Fibroblast of peridontal ligament (primary cell): ENCODE measurements at regions not wholly inside any gene's neighbourhood (a gene's known extent, or its start where the extent isn't known, plus 50 kb on each side); places are given as distances from the start of the nearest gene placed in this dataset.
"Not testable (repeated sequence)": the region's sequence is repeated elsewhere in the genome, so short reads cannot be mapped to it uniquely, and the experiment has no call there.

Experiments used
- DNase-seq: peaks from one replicate; pipeline ENCODE4 v3.0.0-alpha.2; 2010; ENCODE audit errors: extremely low read depth

DNA sequence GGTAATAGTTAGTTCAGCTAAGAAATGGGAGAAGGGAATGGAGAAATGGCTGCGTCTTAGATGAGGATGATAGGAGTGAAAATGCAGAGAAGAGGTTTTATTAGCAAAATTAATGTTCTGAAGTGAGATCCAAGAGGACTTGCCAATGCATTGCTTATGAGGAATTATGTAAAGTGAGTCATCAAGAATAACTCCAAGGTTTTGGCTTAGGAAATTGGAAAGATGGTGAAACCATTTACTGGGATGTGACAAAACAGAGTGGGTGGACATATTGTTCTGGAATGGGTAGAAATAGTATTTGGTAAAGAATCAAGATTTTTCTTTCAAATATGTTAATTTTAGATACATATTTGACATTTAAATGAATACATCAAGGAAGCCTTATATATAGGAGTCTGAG is 306.6 kb upstream of the CYRIA start:
- DNase-seq = peak; percentile 1

DNA sequence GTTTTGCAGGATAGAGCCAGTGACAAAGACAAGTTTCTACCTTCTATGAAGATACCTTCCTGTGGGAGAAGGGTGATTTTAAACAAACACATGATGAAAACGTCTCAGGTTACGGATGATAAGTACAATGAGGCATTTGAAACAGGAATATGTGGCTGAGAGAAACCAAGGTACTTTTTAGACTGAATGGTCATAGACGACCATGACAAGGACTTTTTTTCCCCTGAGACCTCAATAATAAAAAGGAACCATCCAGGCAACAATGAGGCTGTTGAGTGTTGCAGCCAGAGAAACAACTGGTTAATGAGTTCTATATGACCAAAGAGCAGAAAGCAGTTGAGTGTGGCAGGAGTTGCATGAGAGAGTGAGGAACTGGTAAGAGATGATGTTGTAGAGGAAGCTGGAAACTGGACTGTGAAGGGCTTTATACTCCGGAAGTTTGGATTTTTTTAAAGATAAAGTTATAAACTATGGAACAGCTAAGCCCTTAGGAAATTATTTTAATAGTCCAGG is 306.1 kb upstream of the CYRIA start:
- DNase-seq = no peak

DNA sequence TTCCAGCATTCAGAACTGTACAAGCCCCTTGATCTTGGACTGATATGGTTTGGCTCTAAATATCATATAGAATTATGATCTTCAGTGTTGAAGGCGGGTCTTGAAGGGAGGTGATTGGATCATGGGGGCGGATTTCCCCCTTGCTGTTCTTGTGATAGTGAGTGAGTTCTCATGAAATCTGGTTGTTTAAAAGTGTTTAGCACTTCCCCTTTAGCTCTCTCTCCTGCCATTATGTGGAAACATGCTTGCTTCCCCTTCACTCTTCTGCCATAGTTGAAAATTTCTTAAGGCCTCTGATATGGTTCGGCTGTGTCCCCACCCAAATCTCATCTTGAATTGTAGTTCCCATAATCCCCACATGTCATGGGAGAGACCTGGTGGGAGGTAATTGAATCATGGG is 305.3 kb upstream of the CYRIA start:
- DNase-seq = not testable (repeated sequence)

DNA sequence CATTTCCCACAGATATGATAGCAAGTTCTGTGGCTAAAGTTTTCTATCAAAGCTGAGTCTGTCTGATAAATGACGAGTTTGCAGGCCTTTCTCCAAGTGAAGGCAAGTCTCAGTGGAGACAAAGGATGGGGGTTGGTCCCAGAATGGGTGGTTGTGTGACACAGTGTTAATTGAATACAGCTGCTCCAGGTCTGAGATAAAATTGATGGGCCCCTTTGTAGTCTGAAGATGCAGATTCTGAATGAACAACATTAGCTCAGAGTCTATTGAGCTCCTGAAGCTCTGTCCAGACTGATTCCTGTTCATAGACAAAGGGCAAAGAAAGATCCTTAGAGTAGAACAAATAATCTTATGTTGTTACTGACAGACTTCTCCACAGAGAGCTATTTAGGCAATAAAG is 296.9 kb upstream of the CYRIA start:
- no peak for DNase-seq

DNA sequence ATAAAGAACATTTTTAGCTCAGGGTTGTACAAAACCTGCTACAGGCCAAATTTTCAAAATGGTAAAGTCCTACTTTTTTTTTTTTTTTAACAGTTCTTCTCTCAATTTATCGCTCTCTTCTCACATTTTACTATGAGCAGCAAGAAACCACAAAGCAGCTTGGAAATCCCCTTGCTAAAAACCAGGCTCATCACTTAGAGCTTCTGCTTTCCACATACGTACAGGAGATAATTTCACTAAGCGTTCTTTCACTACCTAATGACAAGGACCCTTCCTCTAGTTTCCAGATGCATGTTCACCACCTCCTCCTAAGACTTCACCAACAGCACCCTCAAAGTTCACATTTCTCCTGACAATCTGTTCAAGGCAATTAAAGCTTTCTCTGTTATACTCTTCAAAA is 294.9 kb upstream of the CYRIA start:
- no peak for DNase-seq

DNA sequence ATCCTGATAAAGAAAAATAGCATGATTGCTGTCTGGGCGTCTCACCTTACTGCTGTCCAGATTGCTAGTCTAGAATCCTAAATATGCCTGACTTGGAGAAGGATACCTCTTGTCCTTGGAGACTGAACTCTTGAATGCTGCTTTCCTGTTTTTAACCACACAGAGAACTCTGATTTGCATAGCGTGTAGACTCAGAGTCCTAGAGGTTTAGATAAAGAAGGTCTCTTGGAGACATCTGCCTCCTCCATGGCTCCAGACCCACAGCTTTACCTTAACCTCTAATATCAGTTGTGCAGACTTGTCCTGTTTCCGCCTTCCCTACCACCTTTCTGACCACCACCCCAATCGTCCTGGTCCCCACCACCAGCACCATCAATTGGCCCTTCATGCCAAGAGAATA is 292.6 kb upstream of the CYRIA start:
- DNase-seq = no peak

DNA sequence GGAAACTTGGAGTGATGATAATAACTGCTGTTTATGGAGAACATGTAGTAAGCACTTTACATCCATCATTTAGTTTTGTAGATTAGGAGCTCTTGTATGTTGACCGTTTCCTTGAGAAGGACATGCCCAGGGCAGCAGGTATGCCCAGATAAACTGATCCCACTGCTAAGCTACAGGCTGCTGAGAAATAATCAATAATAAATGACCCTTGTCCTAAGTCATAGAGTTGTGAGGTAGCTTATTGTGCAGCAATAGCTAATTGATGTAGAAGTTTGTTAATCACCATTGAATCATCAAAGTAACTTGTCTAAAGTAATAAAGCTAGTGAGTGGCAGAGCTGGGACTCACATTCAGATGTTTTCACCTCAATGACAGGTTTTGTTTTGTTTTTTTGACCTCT is 287.2 kb upstream of the CYRIA start:
- DNase-seq = no peak

DNA sequence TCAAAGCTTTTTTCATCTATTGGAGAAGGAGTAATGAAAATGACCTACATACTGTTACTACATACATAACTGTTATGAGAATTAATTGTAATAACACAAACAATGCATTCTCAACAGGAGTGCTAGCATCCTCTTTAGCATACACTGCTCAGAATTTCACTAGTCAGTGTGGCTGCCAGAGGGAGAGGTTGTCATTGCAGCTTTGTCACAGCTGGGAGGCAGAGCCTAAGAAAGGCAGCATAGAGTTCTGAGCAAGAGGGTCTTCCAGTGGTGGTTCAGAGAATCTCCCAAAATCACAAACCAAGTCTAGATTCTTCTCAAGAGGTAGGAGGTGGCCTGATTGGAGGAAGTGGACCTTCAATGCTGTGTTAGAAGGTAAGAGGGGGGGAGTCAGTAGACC is 286.7 kb upstream of the CYRIA start:
- DNase-seq = no peak

DNA sequence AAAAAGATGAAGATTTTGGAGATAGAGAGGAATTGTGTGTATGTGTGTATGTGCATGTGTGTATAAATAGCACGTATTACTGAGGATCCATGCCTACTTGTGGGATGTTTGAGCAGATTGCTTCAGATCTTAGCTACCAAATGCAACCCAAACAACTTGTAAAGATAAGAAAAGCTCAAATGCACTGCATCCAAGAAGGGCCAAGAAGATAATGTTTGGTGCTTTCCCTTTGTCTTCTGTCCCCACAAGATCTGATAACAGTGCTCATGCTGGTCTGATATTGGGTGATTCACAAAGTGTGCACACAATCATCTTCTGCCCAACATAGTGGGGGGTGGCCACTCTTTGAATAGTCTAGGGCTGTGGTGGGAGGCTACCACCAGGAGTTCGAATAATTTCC is 284.8 kb upstream of the CYRIA start:
- DNase-seq = no peak

DNA sequence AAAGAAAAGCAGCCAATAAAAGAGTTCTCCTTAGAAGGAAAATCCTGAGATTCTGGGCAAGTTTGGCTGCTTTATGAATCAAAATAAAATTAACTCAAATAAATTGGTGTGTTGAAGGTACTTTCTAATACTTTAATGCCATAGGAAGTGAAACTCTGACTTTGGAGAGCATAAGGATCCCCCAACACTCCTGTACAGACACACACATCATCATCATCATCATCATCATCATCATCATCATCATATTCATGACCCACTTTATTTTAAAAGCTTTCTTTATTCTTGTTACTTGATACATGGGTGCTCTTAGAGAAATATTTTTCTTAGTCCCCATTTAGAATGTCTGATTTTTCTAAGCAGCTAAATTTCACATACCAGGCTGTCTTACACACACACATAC is 283.1 kb upstream of the CYRIA start:
- no peak for DNase-seq

DNA sequence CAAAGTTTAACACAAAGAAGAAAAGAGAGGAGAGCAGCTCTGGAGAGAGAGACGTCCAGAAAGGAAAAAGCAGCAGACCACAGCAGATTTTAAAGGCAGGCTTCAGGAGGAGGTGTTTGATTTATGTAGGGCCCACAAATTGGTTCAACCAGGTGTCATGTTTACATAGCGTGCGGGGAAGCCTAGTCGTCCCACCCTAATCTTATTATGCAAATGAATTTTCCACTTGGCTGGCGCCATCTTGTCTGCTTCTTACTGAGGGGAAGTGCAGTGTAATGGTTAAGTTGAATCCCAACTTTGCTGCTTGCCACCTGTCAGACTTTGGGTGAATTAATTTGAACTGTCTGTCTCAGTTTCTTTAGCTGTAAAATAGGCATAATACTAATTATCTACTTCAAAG is 282.4 kb upstream of the CYRIA start:
- DNase-seq = no peak

DNA sequence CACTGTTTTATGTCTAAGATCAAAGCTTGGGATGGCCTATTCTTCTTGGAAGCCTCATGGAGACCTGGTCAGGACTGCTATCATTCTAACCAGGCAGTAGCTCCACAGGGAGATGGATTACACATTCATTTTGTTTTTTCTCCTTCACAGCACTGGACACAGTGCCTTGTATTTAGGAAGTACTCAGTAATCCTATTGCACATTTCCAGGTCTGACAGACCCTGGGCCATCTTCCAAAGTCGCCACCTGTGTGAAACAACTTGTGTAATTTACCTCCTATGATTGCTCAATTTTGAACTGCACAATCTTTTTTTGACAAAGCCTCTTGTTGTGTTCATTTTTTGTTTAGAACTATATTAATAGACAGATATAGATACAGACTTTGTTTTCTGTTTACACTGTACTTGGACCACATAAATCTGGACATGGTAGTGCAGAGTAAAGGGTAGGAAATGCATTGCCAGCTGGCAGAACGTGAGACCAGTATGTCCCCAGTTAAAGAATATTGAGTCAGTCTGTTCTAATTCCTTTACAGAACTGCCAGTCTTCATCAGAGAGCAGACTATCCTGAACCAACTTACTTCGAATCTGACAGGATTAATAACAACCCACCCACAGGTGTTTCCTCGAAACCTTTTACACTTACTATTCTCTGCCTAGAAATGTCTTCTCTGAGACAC is 277.8 kb upstream of the CYRIA start:
- no peak for DNase-seq

DNA sequence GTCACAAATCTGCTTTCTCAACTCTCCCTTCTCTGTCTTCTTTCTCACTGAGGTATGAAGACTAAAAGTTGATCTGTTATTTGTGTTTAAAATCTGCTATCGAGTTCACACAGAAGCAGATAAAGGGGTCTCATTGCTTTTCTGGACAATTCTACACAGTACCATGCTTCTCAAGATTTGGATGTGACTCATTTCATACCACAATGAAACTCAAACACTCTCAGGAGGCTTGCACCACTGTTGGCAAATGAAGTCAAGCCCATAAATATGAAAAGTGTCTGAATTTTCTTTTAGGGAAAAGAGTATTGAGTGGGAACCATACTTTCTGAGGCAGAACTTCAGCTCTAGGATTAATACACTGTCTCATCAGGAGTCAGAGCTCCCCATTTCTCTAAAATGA is 274.6 kb upstream of the CYRIA start:
- DNase-seq = no peak

DNA sequence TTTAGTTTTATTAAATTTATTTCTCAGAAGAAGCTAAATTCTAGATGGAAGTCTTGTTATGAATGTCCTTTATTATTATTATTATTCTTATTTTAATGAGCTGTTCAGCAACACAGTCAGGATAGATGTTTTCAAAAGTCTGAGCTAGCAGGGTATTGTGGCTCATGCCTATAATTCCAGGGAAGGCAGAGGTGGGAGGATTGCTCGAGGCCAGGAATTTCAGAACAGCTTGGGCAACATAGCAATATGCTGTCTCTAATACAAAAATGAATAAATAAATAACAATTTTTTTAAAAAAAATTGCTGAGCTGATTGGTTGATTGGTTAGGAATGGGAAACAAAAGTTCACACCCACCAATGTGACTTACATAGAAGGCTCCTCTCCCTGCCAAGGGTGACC is 274.1 kb upstream of the CYRIA start:
- no peak for DNase-seq

DNA sequence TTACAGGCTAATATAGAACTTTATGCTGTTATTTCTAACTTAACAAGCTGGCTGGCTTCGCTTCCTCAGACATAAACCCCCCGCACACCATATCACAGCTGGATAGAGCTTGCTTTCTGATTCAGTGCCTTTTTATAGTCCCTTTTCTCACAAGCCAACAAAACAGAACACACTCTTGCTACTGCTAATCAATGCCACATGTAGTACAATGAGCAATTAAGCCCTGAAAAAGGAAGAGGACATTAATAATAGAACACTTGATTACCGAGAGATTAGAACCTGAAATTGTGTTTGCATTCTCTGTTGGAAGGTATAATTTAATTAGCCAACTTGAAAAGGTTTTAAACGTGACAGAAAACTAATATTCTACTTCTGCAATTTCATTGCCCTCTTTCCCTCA is 267.7 kb upstream of the CYRIA start:
- no peak for DNase-seq

DNA sequence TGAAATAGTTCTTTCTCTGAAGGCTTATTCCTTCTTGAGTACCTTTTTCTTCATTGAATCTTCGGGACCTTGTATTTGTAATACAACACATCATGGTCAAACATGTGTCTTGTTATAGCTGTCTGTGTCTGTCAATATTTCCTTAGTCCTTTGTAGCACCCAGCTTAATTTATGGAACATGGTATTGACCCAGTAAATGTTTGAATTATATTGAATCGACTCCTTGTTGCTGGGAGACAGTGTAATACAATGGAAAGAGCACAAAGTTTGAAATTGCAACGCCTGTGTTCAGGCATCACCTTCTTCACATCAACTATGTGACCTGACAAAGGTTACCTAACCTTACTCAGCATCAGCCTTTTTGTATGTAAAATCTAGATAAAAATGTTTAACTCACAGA is 267.2 kb upstream of the CYRIA start:
- no peak for DNase-seq

DNA sequence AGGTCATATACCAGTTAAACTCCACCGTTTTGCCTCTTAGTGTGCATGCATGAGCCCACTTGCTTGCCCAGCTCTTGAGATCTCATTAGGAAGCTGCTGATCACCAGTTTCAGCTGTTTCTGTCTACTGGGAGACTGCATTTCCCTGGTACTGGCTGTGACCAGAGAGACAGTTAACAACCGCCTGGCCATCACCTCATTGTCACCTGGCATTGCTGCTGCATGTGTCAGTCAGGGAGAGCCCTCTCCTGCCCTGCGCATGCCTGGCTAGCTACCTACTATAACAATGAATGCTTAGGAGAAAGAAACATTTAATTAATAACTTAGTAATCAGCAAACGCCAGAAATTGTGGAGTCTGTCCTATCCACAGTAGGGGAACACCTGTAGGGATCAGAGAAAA is 265.8 kb upstream of the CYRIA start:
- DNase-seq = no peak

DNA sequence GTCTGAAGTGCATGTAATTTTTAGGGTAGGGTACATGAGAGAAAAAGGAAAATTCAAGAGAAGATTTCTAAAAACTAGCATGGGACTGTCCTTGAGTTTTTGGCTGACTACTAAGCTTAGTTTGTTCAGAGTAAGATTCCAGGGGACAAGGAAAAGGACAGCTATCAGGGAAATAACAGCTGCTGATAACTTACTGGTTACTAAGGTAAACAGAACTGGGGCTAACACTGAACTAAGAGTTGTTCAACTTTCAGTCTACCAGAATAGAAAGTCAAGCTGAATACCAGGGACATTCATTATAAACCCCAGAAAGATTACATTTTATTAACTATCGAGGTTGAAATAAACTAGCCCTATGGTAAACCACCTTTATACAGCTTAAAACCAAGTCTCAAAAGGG is 261.8 kb upstream of the CYRIA start:
- no peak for DNase-seq

DNA sequence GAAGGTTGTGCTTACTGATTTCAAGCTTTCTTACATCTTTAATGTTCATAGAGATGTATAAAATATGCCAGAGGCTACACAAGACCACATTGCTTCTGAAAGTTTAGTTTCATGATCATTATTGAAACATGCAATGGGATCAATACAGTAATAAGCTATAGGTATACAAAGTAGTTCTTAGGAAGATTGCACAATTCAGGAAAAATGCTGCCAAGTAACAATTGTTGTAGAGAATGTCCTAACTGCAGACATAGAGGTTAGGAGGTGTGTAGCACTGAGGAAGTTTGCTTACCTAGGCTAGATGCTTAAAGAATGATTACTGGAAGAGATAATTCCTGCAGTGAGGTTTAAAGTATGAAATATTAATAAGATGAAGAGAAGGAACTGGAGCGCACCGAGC is 259.5 kb upstream of the CYRIA start:
- no peak for DNase-seq

DNA sequence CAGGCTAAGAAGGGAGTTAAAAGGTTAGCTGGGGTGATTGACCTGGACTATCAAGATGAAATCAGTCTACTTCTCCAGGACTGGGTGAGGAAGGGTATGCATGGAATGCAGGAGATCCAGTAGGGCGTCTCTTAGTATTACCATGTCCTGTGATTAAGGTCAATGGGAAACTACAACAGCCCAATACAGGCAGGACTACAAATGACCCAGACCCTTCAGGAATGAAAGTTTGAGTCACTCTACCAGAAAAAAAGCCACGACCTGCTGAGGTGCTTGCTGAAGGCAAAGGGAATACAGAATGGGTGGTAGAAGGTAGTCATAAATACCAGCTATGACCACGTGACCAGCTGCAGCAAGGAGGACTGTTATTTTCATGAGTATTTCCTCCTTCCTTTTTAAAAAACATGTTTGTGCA is 249.7 kb upstream of the CYRIA start:
- DNase-seq = not testable (repeated sequence)

DNA sequence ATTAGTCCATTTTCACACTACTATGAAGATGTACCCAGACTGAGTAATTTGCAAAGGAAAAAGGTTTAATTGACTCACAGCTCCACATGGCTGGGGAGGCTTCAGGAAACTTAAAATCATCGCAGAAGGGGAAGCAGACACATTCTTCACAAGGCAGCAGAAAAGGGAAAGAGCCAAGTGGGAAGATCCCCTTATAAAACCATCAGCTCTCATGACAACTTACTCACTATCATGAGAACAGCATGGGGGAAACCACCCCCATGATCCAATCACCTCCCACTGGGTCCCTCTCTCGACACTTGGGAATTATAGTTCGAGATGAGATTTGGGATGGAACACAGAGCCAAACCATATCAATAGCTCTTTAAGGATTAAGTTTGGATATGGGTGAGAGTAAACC is 246.1 kb upstream of the CYRIA start:
- DNase-seq = no peak

DNA sequence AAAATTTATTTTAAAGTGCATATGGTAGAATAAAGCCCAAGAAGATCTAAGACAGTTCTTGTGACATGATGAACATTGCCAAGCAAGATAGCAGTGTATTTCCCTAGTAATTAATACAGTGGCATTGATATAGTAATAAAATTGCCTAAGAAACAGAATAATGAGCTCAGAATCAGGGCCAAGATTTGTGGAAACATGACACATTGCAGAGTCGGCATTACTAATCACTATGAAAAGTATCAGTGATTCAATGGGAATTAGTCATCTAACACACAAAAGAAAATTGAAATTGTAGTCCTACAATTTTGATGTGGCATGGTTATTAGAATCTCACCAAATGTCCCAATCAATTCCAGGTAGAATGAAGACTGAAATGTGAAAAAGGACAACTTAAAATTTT is 243.0 kb upstream of the CYRIA start:
- DNase-seq = no peak

DNA sequence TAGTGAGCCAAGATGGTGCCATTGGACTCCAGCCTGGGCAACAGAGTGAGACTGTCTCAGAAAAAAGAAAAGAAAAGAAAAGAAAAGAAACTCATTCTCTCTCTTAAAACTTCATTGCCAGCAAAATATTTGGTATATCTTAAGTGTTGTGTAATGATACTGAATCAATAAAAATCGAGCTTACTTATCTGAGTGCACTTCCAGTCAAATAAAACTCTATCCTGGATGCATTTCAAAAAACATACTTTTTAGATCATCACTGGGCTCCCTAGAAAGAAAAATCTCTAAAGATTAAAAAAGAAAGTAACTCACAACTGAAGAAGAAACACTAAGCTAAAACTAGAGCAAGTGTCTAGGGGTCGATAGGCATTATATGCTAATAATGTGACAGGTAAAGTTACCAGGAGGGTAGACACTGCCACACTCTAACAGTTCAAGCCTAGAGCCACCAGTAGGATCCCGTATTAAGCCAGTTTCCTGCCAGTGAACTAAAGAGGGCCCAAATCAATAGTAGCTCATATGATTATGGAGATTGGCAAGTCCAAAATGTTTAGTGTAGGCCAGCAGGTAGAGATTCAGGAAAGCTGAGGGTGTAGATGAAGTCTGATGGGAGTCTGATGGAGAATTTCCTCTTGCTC is 242.1 kb upstream of the CYRIA start:
- no peak for DNase-seq

DNA sequence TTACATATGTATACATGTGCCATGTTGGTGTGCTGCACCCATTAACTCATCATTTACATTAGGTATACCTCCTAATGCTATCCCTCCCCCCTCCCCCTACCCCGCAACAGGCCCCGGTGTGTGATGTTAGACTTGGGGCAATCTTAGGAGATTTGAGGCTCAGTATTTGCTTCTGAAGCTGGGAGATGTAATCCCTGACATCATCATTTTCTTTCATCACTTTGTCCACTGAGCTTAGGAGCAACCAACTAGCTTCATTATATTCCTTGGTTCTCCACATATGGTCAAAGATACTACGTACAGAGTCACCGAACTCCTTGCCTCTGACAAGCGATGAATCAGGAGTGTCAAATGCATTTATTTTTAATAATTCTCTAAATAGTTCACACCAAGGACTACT is 239.7 kb upstream of the CYRIA start:
- DNase-seq = not testable (repeated sequence)
